ENCODE measurements at regions not wholly inside any gene's neighbourhood (a gene's known extent, or its start where the extent isn't known, plus 50 kb on each side); places are given as distances from the start of the nearest gene placed in this dataset.

DNA sequence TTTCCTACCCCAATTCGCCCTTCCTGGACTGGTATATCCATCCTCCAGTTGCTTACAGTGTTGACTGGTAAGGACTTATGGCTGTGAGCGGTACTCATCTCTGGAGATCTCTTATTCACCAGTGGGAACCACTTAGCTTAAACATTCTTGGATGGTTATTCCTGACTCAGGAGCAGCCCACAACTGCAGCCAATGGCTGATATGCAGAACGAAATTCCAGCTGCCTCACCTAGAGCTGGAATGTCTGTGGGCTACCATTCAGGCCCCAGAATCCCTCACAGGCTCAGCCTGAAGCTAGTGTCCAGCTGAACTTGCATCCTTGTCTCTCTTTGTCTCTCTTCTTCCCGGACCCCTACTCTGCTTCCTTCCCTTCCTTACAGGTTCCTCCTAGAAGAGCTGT is 138.9 kb upstream of the SMIM31 start:
- TF ChIP-seq, protein P1, sequence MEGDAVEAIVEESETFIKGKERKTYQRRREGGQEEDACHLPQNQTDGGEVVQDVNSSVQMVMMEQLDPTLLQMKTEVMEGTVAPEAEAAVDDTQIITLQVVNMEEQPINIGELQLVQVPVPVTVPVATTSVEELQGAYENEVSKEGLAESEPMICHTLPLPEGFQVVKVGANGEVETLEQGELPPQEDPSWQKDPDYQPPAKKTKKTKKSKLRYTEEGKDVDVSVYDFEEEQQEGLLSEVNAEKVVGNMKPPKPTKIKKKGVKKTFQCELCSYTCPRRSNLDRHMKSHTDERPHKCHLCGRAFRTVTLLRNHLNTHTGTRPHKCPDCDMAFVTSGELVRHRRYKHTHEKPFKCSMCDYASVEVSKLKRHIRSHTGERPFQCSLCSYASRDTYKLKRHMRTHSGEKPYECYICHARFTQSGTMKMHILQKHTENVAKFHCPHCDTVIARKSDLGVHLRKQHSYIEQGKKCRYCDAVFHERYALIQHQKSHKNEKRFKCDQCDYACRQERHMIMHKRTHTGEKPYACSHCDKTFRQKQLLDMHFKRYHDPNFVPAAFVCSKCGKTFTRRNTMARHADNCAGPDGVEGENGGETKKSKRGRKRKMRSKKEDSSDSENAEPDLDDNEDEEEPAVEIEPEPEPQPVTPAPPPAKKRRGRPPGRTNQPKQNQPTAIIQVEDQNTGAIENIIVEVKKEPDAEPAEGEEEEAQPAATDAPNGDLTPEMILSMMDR (IDR thresholded peaks at IDR 0.05) = no peak
- TF ChIP-seq, protein P2, sequence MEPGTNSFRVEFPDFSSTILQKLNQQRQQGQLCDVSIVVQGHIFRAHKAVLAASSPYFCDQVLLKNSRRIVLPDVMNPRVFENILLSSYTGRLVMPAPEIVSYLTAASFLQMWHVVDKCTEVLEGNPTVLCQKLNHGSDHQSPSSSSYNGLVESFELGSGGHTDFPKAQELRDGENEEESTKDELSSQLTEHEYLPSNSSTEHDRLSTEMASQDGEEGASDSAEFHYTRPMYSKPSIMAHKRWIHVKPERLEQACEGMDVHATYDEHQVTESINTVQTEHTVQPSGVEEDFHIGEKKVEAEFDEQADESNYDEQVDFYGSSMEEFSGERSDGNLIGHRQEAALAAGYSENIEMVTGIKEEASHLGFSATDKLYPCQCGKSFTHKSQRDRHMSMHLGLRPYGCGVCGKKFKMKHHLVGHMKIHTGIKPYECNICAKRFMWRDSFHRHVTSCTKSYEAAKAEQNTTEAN (CRISPR knock-in tag; IDR thresholded peaks at IDR 0.05) = no peak
- no peak for TF ChIP-seq JUN (CRISPR knock-in tag; IDR thresholded peaks at IDR 0.05)

Measured in WTC11 (cell line).